Astrocyte (in vitro differentiated cells and primary cell): ENCODE measurements at regions not wholly inside any gene's neighbourhood (a gene's known extent, or its start where the extent isn't known, plus 50 kb on each side); places are given as distances from the start of the nearest gene placed in this dataset.

ENCODE experiments used
- EZH2 ChIP-seq: IDR thresholded peaks from 2 replicates; pipeline ENCODE4 v1.6.1; 2012; ENCODE audit warnings: mild to moderate bottlenecking, low read length, inconsistent platforms; ENCODE audit not compliant: insufficient read depth
- TF ChIP-seq, protein P1 (sequence below): IDR thresholded peaks from 2 replicates; pipeline ENCODE4 v1.5.1; 2011; ENCODE audit warnings: low read depth, mild to moderate bottlenecking, inconsistent platforms, low read length, moderate library complexity; ENCODE audit not compliant: insufficient read depth

DNA sequence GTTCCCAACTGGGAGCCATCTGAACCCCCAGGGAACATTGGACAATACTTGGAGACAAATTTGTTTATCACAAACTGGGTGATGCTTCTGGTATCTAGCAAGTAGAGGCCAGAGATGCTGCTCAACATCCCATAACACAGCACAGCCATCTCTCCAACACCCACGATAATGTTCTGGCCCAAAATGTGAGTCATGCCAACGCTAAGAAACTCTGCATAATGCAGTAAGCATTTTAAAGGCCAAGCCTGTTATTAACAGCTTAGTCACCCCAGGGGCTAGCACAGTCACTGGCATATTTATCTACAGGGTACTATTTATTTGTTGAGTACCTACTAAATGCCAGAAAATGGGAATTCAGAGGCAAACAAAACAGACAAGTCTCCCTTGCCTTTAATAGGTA, 873.1 kb upstream of the TMEM132C start:
- TF ChIP-seq, protein P1, sequence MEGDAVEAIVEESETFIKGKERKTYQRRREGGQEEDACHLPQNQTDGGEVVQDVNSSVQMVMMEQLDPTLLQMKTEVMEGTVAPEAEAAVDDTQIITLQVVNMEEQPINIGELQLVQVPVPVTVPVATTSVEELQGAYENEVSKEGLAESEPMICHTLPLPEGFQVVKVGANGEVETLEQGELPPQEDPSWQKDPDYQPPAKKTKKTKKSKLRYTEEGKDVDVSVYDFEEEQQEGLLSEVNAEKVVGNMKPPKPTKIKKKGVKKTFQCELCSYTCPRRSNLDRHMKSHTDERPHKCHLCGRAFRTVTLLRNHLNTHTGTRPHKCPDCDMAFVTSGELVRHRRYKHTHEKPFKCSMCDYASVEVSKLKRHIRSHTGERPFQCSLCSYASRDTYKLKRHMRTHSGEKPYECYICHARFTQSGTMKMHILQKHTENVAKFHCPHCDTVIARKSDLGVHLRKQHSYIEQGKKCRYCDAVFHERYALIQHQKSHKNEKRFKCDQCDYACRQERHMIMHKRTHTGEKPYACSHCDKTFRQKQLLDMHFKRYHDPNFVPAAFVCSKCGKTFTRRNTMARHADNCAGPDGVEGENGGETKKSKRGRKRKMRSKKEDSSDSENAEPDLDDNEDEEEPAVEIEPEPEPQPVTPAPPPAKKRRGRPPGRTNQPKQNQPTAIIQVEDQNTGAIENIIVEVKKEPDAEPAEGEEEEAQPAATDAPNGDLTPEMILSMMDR = no peak
- TF ChIP-seq EZH2 = no peak
